Liver (tissue), 7 donors: ENCODE measurements at regions not wholly inside any gene's neighbourhood (a gene's known extent, or its start where the extent isn't known, plus 50 kb on each side); places are given as distances from the start of the nearest gene placed in this dataset.

ENCODE experiments used
- DNase-seq: peaks from one replicate; pipeline ENCODE4 v3.0.0-alpha.2; 2017; ENCODE audit warnings: low spot score
- H3K27ac ChIP-seq, 2 donors: one replicate each; pipeline ENCODE4 v1.7.0; 2013; ENCODE audit warnings: inconsistent platforms in 2 of 2, low read length in 2 of 2, control low read depth in 1 of 2, low read depth in 1 of 2, mild to moderate bottlenecking in 1 of 2
- H3K27me3 ChIP-seq, 4 donors: one replicate each; pipeline versions ENCODE4 v1.6.1 to v1.7.0; 2013; ENCODE audit warnings: low read length in 3 of 4, inconsistent platforms in 1 of 4, mild to moderate bottlenecking in 1 of 4, moderate library complexity in 1 of 4; ENCODE audit not compliant: control insufficient read depth in 4 of 4, insufficient read depth in 4 of 4
- H3K36me3 ChIP-seq, 4 donors: one replicate each; pipeline versions ENCODE4 v1.6.1 to v1.7.0; 2013; ENCODE audit warnings: low read length in 3 of 4, mild to moderate bottlenecking in 3 of 4, low read depth in 1 of 4, moderate library complexity in 1 of 4; ENCODE audit not compliant: control insufficient read depth in 4 of 4, insufficient read depth in 3 of 4
- H3K4me1 ChIP-seq, 4 donors: one replicate each; pipeline versions ENCODE4 v1.6.1 to v1.7.0; 2013; ENCODE audit warnings: low read length in 3 of 4, mild to moderate bottlenecking in 3 of 4, moderate library complexity in 1 of 4; ENCODE audit not compliant: control insufficient read depth in 4 of 4, insufficient read depth in 4 of 4
- H3K4me3 ChIP-seq, 3 donors: one replicate each; pipeline versions ENCODE4 v1.6.1 to v1.7.0; 2013; ENCODE audit warnings: low read length in 3 of 3, control low read depth in 1 of 3, low read depth in 1 of 3, mild to moderate bottlenecking in 1 of 3
- H3K9ac ChIP-seq, 2 donors: one replicate each; pipeline ENCODE4 v1.7.0; 2013; ENCODE audit warnings: low read length in 2 of 2, mild to moderate bottlenecking in 2 of 2, moderate library complexity in 2 of 2, control low read depth in 1 of 2, low read depth in 1 of 2
- H3K9me3 ChIP-seq, 4 donors: one replicate each; pipeline versions ENCODE4 v1.6.1 to v1.7.0; 2013; ENCODE audit warnings: low read length in 3 of 4; ENCODE audit not compliant: control insufficient read depth in 4 of 4
- ATF3 ChIP-seq: IDR thresholded peaks from 2 replicates; pipeline ENCODE4 v1.6.1; 2016; ENCODE audit warnings: antibody characterized with exemption
- EGR1 ChIP-seq, 2 donors: IDR thresholded peaks; 2 replicates each; pipeline ENCODE4 v1.6.1; 2016 to 2018; ENCODE audit warnings: antibody characterized with exemption in 2 of 2, low read depth in 2 of 2
- FOXA1 ChIP-seq: IDR thresholded peaks from 2 replicates; pipeline ENCODE4 v1.6.1; 2016; ENCODE audit warnings: antibody characterized with exemption
- FOXA2 ChIP-seq: IDR thresholded peaks from 2 replicates; pipeline ENCODE4 v1.6.1; 2016; ENCODE audit warnings: antibody characterized with exemption
- GABPA ChIP-seq, 2 donors: IDR thresholded peaks in 1 of 2; conservative IDR thresholded peaks in 1 of 2; 2 replicates each; pipeline ENCODE4 v1.6.1; 2016; ENCODE audit warnings: antibody characterized with exemption in 2 of 2, mild to moderate bottlenecking in 1 of 2, moderate library complexity in 1 of 2
- HNF4A ChIP-seq, 2 donors: conservative IDR thresholded peaks; 2 replicates each; pipeline ENCODE4 v1.6.1; 2016; ENCODE audit warnings: antibody characterized with exemption in 2 of 2, mild to moderate bottlenecking in 2 of 2
- HNF4G ChIP-seq: IDR thresholded peaks from 2 replicates; pipeline ENCODE4 v1.6.1; 2016; ENCODE audit warnings: antibody characterized with exemption
- JUND ChIP-seq, 2 donors: IDR thresholded peaks; 2 replicates each; pipeline ENCODE4 v1.6.1; 2016; ENCODE audit warnings: antibody characterized with exemption in 2 of 2
- NR2F2 ChIP-seq: IDR thresholded peaks from 2 replicates; pipeline ENCODE4 v1.6.1; 2016; ENCODE audit warnings: antibody characterized with exemption
- RAD21 ChIP-seq, 2 donors: IDR thresholded peaks; 2 replicates each; pipeline ENCODE4 v1.6.1; 2016; ENCODE audit warnings: antibody characterized with exemption in 2 of 2, mild to moderate bottlenecking in 2 of 2
- REST ChIP-seq: IDR thresholded peaks from 2 replicates; pipeline ENCODE4 v1.6.1; 2016; ENCODE audit warnings: antibody characterized with exemption, mild to moderate bottlenecking
- RXRA ChIP-seq, 2 donors: IDR thresholded peaks; 2 replicates each; pipeline ENCODE4 v1.6.1; 2017 to 2018; ENCODE audit warnings: antibody characterized with exemption in 2 of 2, mild to moderate bottlenecking in 1 of 2
- TAF1 ChIP-seq: conservative IDR thresholded peaks from 2 replicates; pipeline ENCODE4 v1.6.1; 2016; ENCODE audit warnings: antibody characterized with exemption, mild to moderate bottlenecking
- ZBTB33 ChIP-seq: IDR thresholded peaks from 2 replicates; pipeline ENCODE4 v1.6.1; 2016; ENCODE audit warnings: antibody characterized with exemption
- WGBS: extraction: QIAGEN DNeasy Blood & Tissue Kit; methylation state at CpG from one replicate; pipeline ENCODE4 v1.1.7; 2013; 5-methylcytosine and 5-hydroxymethylcytosine counted together
- donor health status: healthy.
- donor health status: healthy.
- donor health status: healthy.
- donor health status: healthy.

- Histone ChIP-seq H3K27me3 (no peaks in the 10 kb centered on the region), H3K9me3 (no peaks in the 10 kb centered on the region), H3K4me3 (no peak overlapping the region), H3K9ac (no peak overlapping the region), H3K27ac (no peak overlapping the region), H3K4me1 (no peaks in the 10 kb centered on the region), H3K36me3 (no peaks in the 10 kb centered on the region)
- no peak for DNase-seq
- no peak for TF ChIP-seq TAF1
Measured at GRCh38 chr5:29414681-29415080, 1778.8 kb upstream of the CDH6 start.

GRCh38 chr5:29412979-29413378 is 1780.5 kb upstream of the CDH6 start:
- no peaks in the 10 kb centered on the region for H3K27me3 ChIP-seq
- H3K9me3 ChIP-seq = no peaks in the 10 kb centered on the region
- WGBS = 25% methylated on average over 1 of the region's 1 CpG
- no peak overlapping the region for H3K4me3 ChIP-seq
- no peak overlapping the region for H3K27ac ChIP-seq
- no peak for DNase-seq
- H3K9ac ChIP-seq = no peak overlapping the region
- H3K36me3 ChIP-seq = no peaks in the 10 kb centered on the region
- H3K4me1 ChIP-seq = no peaks in the 10 kb centered on the region
- TF ChIP-seq ATF3 (no peak), RAD21 (IDR thresholded peaks at IDR 0.05) (no peak), NR2F2 (no peak), GABPA (IDR thresholded peaks at IDR 0.05 in 1 of 2, conservative IDR thresholded peaks at IDR 0.05 in 1 of 2) (no peak), RXRA (IDR thresholded peaks at IDR 0.05) (no peak), FOXA1 (no peak), REST (no peak)

GRCh38 chr5:29402270-29402669 is 1791.2 kb upstream of the CDH6 start:
- no peak overlapping the region for H3K9ac ChIP-seq
- no peak for DNase-seq
- no peaks in the 10 kb centered on the region for H3K4me1 ChIP-seq
- H3K27me3 ChIP-seq = no peaks in the 10 kb centered on the region
- peaks cover 0 to 7% (median 1%) of the 10 kb centered on the region in 4 donors for H3K9me3 ChIP-seq
- no peaks in the 10 kb centered on the region for H3K36me3 ChIP-seq
- TF ChIP-seq RAD21 (IDR thresholded peaks at IDR 0.05) (no peak), GABPA (IDR thresholded peaks at IDR 0.05 in 1 of 2, conservative IDR thresholded peaks at IDR 0.05 in 1 of 2) (no peak), ATF3 (no peak)
- no peak overlapping the region for H3K27ac ChIP-seq
- no peak overlapping the region for H3K4me3 ChIP-seq

- Histone ChIP-seq H3K4me3 (no peak overlapping the region), H3K4me1 (no peaks in the 10 kb centered on the region), H3K27me3 (no peaks in the 10 kb centered on the region), H3K9ac (no peak overlapping the region), H3K36me3 (no peaks in the 10 kb centered on the region), H3K27ac (no peak overlapping the region), H3K9me3 (peaks cover 0 to 5% (median 0%) of the 10 kb centered on the region in 4 donors)
- WGBS = 82% methylated on average over 7 of the region's 7 CpGs
- DNase-seq = no peak
- TF ChIP-seq FOXA2 (no peak), ZBTB33 (no peak), RAD21 (IDR thresholded peaks at IDR 0.05) (no peak), NR2F2 (no peak), HNF4G (no peak), TAF1 (no peak), EGR1 (IDR thresholded peaks at IDR 0.05; ENCODE audit: low read depth in 2 of 2) (no peak), REST (no peak), JUND (IDR thresholded peaks at IDR 0.05) (no peak), RXRA (IDR thresholded peaks at IDR 0.05) (no peak), HNF4A (conservative IDR thresholded peaks at IDR 0.05) (no peak)
Measured at GRCh38 chr5:29389993-29390392, 1803.5 kb upstream of the CDH6 start.
